ENCODE measurements at regions not wholly inside any gene's neighbourhood (a gene's known extent, or its start where the extent isn't known, plus 50 kb on each side); places are given as distances from the start of the nearest gene placed in this dataset.
A peak's percentile ranks its signal among the peaks of the same experiment; 100 is the strongest.
"Not testable (repeated sequence)": the region's sequence is repeated elsewhere in the genome, so short reads cannot be mapped to it uniquely, and the experiment has no call there.

- intact Hi-C loops (cut with DNase I) = loop anchor here (10.0 kb wide), 1 partner anchor 90 kb away; no protein-coding TSS in a partner anchor
- ATAC-seq (ENCODE audit: poor library complexity) (no peak), DNase-seq (no peak)
Observed at GRCh38 chr4:123234955-123235354, 161.6 kb upstream of the SPRY1 start.

DNA sequence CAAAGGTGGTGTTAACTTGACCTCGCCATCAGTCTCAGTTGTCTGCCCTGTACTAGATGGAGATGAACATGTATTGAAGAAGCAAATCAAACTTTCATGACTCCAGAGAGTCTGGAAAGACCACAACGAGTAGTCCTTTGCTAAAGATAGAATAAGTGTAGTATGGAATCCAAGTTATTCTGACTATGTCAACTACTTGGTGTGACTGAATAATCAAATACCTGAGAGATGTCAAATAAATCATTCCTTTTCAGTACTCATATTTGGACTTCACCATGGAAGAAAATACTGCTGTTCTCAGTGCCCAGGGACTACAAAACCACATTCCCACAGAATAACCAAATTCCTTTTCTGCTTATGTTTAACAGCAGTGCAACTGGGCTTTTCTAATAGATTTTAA is 161.2 kb upstream of the SPRY1 start:
- ATAC-seq (ENCODE audit: poor library complexity) = peak; percentile 45

DNA sequence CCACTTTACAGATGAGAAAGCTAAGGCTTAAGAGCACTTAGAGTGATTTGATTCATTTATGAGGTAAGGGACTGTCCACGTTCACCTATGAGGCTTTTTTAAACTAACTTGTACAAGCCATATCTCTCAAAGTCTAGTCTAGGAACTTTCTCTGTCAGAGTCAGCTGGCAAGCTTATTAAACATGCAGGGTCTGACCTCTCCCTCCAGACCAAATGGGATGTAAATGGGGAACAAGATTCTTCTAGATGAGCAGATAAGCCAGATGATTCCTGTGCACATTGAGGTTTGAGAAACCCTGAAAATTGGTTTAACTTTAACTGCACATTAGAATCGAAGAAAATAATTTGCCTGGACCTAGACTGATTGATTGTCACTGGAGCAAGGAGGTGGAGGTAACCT is 160.0 kb upstream of the SPRY1 start:
- no peak for DNase-seq
- no peak for ATAC-seq (ENCODE audit: poor library complexity)
- intact Hi-C loops (cut with DNase I) = loop anchor here (10.0 kb wide), 1 partner anchor 92 kb away; no protein-coding TSS in a partner anchor

More for the DNA sequence above, 161.2 kb upstream of the SPRY1 start:
- no peak for DNase-seq
- intact Hi-C loops (cut with DNase I) = loop anchor here (10.0 kb wide), 1 partner anchor 91 kb away; no protein-coding TSS in a partner anchor

GRCh38 chr4:123240286-123240685 is 156.3 kb upstream of the SPRY1 start:
- intact Hi-C loops (cut with DNase I); ATAC-seq (ENCODE audit: poor library complexity); DNase-seq: not testable (repeated sequence)

GRCh38 chr4:123243220-123243619 is 153.4 kb upstream of the SPRY1 start:
- DNase-seq; ATAC-seq (ENCODE audit: poor library complexity); intact Hi-C loops (cut with DNase I): not testable (repeated sequence)

- DNase-seq (peak; percentile 73), ATAC-seq (ENCODE audit: poor library complexity) (peak; percentile 95)
- intact Hi-C loops (cut with DNase I) = no loop called here
Observed at GRCh38 chr4:123244137-123244536, 152.5 kb upstream of the SPRY1 start.

GRCh38 chr4:123246085-123246484 is 150.5 kb upstream of the SPRY1 start:
- intact Hi-C loops (cut with DNase I) = no loop called here
- DNase-seq (no peak), ATAC-seq (ENCODE audit: poor library complexity) (peak; percentile 50)

DNA sequence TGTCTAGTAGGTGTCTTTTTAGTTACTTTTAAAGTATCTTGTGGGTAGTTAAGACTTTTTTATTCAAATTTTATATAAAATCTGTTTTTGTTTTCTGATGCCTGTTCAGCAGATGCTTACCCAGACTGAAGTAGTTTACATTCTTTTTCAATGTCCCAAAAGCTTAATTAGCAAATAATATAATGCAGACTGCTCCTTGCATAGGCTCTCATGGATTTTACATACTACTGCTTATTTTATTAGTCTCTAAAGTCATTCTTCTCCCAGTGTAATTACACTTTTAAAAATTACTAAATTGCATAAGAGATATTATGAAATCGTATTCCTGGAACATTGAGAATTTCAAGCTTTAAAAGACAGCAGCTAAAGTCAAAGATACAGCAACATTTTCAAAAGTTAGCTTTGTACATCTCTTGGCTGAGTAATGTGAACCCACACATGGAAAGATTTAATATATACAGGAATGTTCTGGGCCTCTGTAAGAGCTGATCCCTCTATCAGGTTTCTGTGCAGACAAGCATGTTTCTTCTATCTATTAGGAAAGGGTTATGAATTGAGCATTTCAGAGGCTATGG is 148.4 kb upstream of the SPRY1 start:
- intact Hi-C loops (cut with DNase I) = no loop called here
- DNase-seq = no peak
- ATAC-seq (ENCODE audit: poor library complexity) = peak; percentile 21

- DNase-seq (no peak), ATAC-seq (ENCODE audit: poor library complexity) (no peak)
- intact Hi-C loops (cut with DNase I) = loop anchor here (10.0 kb wide), 1 partner anchor 155 kb away; no protein-coding TSS in a partner anchor
Observed at GRCh38 chr4:123249821-123250220, 146.8 kb upstream of the SPRY1 start.

DNA sequence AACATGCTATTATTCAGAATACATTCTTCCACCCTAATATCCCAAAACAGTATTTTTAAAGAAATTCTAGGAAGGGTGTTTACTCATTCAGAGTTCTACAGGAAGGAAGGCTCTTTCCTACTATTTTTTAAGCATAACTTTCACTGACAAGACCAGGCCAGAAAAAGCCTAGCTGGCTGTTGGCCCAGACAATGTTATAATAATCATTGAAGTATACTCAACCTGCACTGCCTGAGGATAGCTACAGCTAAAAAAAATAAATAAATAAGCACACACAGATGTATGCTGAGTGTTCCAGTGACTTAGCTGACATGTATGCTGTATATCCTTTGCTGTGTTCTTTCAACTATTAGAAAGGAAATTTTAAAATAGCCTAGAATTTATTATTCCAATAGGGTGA is 145.8 kb upstream of the SPRY1 start:
- intact Hi-C loops (cut with DNase I) = loop anchor here (10.0 kb wide), 1 partner anchor 154 kb away; no protein-coding TSS in a partner anchor
- peak; percentile 70 for ATAC-seq (ENCODE audit: poor library complexity)
- DNase-seq = peak; percentile 53

- intact Hi-C loops (cut with DNase I) = loop anchor here (10.0 kb wide), 1 partner anchor 149 kb away; no protein-coding TSS in a partner anchor
- ATAC-seq (ENCODE audit: poor library complexity) (no peak), DNase-seq (no peak)
Observed at GRCh38 chr4:123255971-123256370, 140.6 kb upstream of the SPRY1 start.

DNA sequence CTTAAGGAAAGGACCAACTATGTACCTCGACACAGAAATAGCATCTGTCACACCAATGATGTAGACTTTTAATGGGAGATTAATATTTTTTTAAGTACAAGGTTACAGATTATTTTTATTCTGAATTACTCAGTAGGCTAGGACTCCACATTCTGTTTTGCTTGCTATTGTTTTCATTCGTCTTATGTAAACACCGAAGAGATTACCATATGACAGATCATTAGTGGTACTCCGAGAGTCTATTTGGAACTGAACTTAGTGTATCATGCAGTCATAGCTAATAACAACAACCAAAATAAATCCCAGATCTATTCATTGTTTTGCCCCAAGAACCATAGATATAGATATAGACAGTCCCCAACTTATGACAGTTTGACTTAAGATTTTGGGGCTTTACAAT is 139.7 kb upstream of the SPRY1 start:
- ATAC-seq (ENCODE audit: poor library complexity) = no peak
- intact Hi-C loops (cut with DNase I) = loop anchor here (10.0 kb wide), 1 partner anchor 148 kb away; no protein-coding TSS in a partner anchor
- no peak for DNase-seq

DNA sequence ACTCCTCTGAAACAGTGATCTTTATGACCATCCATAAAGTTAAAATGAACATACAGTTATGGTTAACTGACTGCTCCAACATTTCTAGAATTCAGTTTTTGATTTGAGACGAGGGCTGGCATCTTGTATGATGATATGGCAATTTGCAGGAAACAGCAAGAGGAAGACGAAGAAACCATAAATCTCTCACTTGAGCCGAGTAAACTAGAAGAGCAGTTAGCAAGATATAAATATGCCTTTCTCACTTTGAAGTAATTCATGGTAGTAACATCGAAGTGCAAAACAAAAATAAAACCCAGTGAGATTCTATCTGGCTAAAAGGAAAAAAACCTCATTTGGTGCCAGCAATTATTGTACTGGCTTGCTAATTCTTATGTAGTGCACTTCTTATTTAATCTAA is 139.0 kb upstream of the SPRY1 start:
- DNase-seq (no peak), ATAC-seq (ENCODE audit: poor library complexity) (no peak)
- intact Hi-C loops (cut with DNase I) = loop anchor here (10.0 kb wide), 1 partner anchor 147 kb away; no protein-coding TSS in a partner anchor

GRCh38 chr4:123259676-123260646 is 136.6 kb upstream of the SPRY1 start:
- ATAC-seq (ENCODE audit: poor library complexity) (peak; percentile 77), DNase-seq (no peak)
- intact Hi-C loops (cut with DNase I) = loop anchor here (10.0 kb wide), 1 partner anchor 145 kb away; no protein-coding TSS in a partner anchor

GRCh38 chr4:123260653-123261052 is 135.9 kb upstream of the SPRY1 start:
- no peak for DNase-seq
- intact Hi-C loops (cut with DNase I) = no loop called here
- ATAC-seq (ENCODE audit: poor library complexity) = peak; percentile 47

- ATAC-seq (ENCODE audit: poor library complexity) (no peak), DNase-seq (no peak)
- intact Hi-C loops (cut with DNase I) = no loop called here
Observed at GRCh38 chr4:123262080-123262479, 134.5 kb upstream of the SPRY1 start.

DNA sequence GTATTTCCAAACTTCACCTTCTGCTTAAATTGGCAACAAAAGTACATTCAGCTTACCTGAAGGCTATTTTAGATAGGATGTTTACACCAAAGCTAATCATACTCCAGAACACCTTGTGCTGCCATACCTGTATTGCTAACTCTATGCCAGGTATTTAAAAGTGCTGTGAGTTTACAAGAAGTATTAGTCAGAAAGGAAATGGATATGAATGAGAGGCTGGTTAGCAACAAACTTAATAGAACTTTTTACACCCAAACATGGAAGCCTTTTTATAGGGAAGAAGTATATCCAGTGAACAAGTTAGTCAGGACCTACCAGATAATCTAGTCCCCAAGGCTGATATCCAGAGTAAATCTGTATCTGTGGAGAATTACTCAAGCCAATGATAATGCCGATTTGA is 131.2 kb upstream of the SPRY1 start:
- DNase-seq (no peak), ATAC-seq (ENCODE audit: poor library complexity) (no peak)
- intact Hi-C loops (cut with DNase I) = no loop called here

DNA sequence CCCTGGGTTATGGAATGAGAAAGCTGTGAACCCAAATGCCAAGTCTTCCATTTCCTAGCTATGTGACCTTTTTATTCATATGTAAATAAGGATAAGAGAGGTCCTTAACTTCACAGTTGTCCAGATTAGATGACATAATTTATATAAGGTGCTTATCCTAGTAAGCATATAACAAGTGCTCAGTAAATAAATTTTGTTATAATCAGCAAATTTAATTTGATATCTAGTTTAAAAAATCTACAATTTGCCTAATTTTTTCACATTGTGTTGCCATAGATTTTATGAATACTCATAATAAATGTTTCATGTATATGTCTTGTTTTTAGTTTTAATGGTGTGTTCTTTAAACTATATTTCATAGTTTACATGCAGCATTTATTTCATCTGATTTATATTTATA is 130.4 kb upstream of the SPRY1 start:
- DNase-seq (no peak), ATAC-seq (ENCODE audit: poor library complexity) (no peak)
- intact Hi-C loops (cut with DNase I) = no loop called here

GRCh38 chr4:123278755-123279154 is 117.8 kb upstream of the SPRY1 start:
- intact Hi-C loops (cut with DNase I) = no loop called here
- ATAC-seq (ENCODE audit: poor library complexity) = no peak
- DNase-seq = no peak
